ENCODE measurements at regions not wholly inside any gene's neighbourhood (a gene's known extent, or its start where the extent isn't known, plus 50 kb on each side); places are given as distances from the start of the nearest gene placed in this dataset.

DNA sequence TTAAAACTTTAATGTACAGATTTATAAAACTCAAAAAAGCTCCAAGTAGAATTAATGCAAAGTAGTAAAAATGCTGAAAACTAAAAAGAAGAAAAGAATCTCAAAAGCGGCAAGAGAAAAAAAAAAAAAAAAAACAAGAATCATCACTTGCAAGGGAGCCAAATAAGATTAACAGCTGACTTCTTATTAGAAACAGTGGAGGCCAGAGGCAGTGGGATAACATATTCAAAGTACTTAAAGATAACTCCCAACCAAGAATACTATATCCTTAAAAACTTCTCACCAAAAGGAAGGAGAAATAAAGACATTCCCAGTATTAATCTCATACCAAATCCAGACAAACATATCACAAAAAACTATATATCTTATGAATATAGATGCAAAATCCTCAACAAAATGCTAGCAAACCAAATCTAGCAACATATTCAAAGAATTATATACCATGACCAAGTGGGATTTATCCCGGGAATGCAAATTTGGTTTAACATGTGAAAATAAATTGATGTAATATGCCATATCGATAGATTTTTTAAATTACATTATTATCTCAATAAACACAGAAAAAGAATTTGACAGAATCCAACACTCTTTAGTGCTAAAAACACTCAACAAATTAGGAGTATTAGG, 62.7 kb downstream of the CAMK2N1 start:
- TF ChIP-seq, protein P1, sequence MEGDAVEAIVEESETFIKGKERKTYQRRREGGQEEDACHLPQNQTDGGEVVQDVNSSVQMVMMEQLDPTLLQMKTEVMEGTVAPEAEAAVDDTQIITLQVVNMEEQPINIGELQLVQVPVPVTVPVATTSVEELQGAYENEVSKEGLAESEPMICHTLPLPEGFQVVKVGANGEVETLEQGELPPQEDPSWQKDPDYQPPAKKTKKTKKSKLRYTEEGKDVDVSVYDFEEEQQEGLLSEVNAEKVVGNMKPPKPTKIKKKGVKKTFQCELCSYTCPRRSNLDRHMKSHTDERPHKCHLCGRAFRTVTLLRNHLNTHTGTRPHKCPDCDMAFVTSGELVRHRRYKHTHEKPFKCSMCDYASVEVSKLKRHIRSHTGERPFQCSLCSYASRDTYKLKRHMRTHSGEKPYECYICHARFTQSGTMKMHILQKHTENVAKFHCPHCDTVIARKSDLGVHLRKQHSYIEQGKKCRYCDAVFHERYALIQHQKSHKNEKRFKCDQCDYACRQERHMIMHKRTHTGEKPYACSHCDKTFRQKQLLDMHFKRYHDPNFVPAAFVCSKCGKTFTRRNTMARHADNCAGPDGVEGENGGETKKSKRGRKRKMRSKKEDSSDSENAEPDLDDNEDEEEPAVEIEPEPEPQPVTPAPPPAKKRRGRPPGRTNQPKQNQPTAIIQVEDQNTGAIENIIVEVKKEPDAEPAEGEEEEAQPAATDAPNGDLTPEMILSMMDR (conservative IDR thresholded peaks at IDR 0.05; ENCODE audit: low read length), result no peak
- no peak for TF ChIP-seq EZH2phosphoT487 (IDR thresholded peaks at IDR 0.05; ENCODE audit: borderline replicate concordance)

All from Loucy (cell line).